ENCODE measurements at regions not wholly inside any gene's neighbourhood (a gene's known extent, or its start where the extent isn't known, plus 50 kb on each side); places are given as distances from the start of the nearest gene placed in this dataset.

- TF ChIP-seq EZH2 (IDR thresholded peaks at IDR 0.05; ENCODE audit: borderline replicate concordance, low read depth, low read length, poor library complexity, severe bottlenecking) (no peak), CTCF (conservative IDR thresholded peaks at IDR 0.05; ENCODE audit: low read depth, low read length) (no peak)
Observed at GRCh38 chr10:81127931-81128330, 590.2 kb downstream of the SH2D4B start.

Measured in A673 (cell line).